ENCODE measurements at regions not wholly inside any gene's neighbourhood (a gene's known extent, or its start where the extent isn't known, plus 50 kb on each side); places are given as distances from the start of the nearest gene placed in this dataset.

DNA sequence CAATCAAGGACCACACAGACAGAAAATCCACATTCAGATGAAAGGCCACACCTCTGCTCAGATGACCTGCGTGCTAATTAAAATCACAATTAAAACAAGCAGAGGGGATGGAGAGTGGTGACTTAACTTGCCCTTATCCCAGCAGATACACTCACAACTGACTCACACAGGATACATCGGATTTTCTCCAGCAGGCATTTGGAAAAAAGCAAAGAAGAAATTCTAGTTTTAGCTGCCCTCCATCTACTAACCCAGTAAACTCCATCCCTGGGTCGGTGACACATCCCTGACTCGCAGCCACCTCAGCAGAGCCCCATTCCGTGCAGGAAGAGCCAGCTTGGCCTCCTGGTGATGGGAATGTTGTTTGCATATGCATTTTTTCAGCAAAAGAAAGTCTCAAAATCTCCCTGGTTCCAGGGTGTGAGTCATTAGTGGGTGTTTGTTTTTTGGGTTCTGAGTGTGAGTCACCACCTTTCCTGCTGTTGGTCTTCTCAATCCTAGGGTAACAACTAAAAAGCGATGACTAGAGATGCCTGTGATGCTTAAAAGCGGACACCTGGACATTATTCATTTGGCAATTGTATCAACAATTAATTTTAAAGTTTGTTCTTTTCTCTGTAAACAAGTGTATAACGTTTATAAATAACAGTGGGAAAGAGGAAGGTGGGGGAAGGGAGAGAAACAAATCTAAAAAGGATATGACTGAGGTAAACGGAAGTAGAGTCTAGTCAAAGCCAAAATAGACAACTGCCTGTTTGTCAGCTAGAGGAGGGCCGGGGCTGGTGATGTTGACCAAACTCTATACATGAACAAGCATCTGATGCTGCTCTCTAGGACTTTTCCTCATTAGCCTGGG is 49.8 kb upstream of the SLC4A7 start:
- DNase-seq (peak in 12 of 14 experiments; percentile 2 to 74 (median 26)), ATAC-seq (ENCODE audit: poor library complexity) (peak; percentile 70)
- Histone ChIP-seq H3K9me3 (ENCODE audit: control insufficient read depth in 1 of 2, insufficient read depth in 1 of 2, low read length in 2 of 2) (no peaks in the 10 kb centered on the region), H3K27me3 (ENCODE audit: control insufficient read depth in 1 of 2, insufficient read depth in 2 of 2, low read length in 2 of 2) (no peaks in the 10 kb centered on the region), H3K4me1 (ENCODE audit: insufficient read depth, low read length) (peaks cover 19% of the 10 kb centered on the region), H3K27ac (ENCODE audit: low read depth in 1 of 2, low read length in 2 of 2) (peak overlapping the region in 1 of 2 donors; percentile 47), H3K36me3 (ENCODE audit: insufficient read depth, low read length) (no peaks in the 10 kb centered on the region), H3K4me3 (ENCODE audit: low read length) (no peak overlapping the region)
- no peaks in the 10 kb centered on the region for H3K36me3 Mint-ChIP-seq (ENCODE audit: low read depth)
- intact Hi-C loops (cut with DNase I, micrococcal nuclease) = no loop called here
- ChIA-PET POLR2A (interaction anchor here (1.0 kb wide), 2 partner anchors 49 to 98 kb away, joined by 3 to 4 read pairs; partner anchors contain the start of gene SLC4A7), CTCF (interaction anchor here (0.6 kb wide), 1 partner anchor 99 kb away, joined by 3 read pairs; no protein-coding TSS in a partner anchor)
- H3K4me1 Mint-ChIP-seq (ENCODE audit: low read depth) = peaks cover 15% of the 10 kb centered on the region
- TF ChIP-seq, protein P1, sequence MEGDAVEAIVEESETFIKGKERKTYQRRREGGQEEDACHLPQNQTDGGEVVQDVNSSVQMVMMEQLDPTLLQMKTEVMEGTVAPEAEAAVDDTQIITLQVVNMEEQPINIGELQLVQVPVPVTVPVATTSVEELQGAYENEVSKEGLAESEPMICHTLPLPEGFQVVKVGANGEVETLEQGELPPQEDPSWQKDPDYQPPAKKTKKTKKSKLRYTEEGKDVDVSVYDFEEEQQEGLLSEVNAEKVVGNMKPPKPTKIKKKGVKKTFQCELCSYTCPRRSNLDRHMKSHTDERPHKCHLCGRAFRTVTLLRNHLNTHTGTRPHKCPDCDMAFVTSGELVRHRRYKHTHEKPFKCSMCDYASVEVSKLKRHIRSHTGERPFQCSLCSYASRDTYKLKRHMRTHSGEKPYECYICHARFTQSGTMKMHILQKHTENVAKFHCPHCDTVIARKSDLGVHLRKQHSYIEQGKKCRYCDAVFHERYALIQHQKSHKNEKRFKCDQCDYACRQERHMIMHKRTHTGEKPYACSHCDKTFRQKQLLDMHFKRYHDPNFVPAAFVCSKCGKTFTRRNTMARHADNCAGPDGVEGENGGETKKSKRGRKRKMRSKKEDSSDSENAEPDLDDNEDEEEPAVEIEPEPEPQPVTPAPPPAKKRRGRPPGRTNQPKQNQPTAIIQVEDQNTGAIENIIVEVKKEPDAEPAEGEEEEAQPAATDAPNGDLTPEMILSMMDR (IDR thresholded peaks at IDR 0.05) = no peak
- no peak overlapping the region for H3K4me3 Mint-ChIP-seq
- peak overlapping the region; percentile 60 for H3K27ac Mint-ChIP-seq
- no peaks in the 10 kb centered on the region for H3K27me3 Mint-ChIP-seq
- no peaks in the 10 kb centered on the region for H3K9me3 Mint-ChIP-seq
